ENCODE measurements at regions not wholly inside any gene's neighbourhood (a gene's known extent, or its start where the extent isn't known, plus 50 kb on each side); places are given as distances from the start of the nearest gene placed in this dataset.

GRCh38 chr4:53937918-53938317 lies 126.5 kb downstream of the CHIC2 start:
- CTCF ChIA-PET: interaction anchor here (1.4 kb wide), 1 partner anchor 296 kb away, joined by 4 read pairs; no protein-coding TSS in a partner anchor
- Histone ChIP-seq H3K36me3 (ENCODE audit: control insufficient read depth in 1 of 2, insufficient read depth in 2 of 2, low read length in 2 of 2) (no peaks in the 10 kb centered on the region), H3K4me2 (ENCODE audit: low read length) (peak overlapping the region; percentile 54), H3K27me3 (ENCODE audit: insufficient read depth, low read length) (no peaks in the 10 kb centered on the region), H4K20me1 (ENCODE audit: insufficient read depth) (no peaks in the 10 kb centered on the region), H3K4me1 (ENCODE audit: control insufficient read depth in 1 of 2, insufficient read depth in 2 of 2, low read length in 2 of 2) (peaks cover 16 to 26% of the 10 kb centered on the region in 2 experiments), H2AFZ (ENCODE audit: low read depth, low read length, poor library complexity, severe bottlenecking) (peak overlapping the region; percentile 5), H3K4me3 (replicated peaks in 1 of 2; ENCODE audit: low read depth in 1 of 2, low read length in 2 of 2) (no peak overlapping the region; a peak in 1 of 4 replicates), H3K9ac (ENCODE audit: low read length) (no peak overlapping the region), H3K27ac (ENCODE audit: low read depth, low read length) (peak overlapping the region; percentile 18; the same call in 1 of the 2 replicates), H3K9me2 (ENCODE audit: insufficient read depth) (no peaks in the 10 kb centered on the region), H3K9me3 (ENCODE audit: control insufficient read depth in 1 of 2, insufficient read depth in 1 of 2, low read depth in 1 of 2, low read length in 2 of 2) (no peaks in the 10 kb centered on the region), H3K79me2 (ENCODE audit: insufficient read depth, low read length) (no peaks in the 10 kb centered on the region)
- DNase-seq (ENCODE audit: low read depth, low spot score) (peak; percentile 74), ATAC-seq (peak; percentile 89)
- POLR2A ChIA-PET: no interaction called here
- intact Hi-C loops (cut with micrococcal nuclease): no loop called here
- RAD21 ChIA-PET (ENCODE audit: low non-redundant PET in 1 of 2, low total read pairs in 2 of 2, uncharacterized antibody in 2 of 2, unreplicated experiment in 2 of 2): no interaction called here
- TF ChIP-seq EGR1 (IDR thresholded peaks at IDR 0.05; ENCODE audit: low read depth) (peak; percentile 96), FOSL1 (IDR thresholded peaks at IDR 0.05; ENCODE audit: low read depth) (peak; percentile 83), CTCF (IDR thresholded peaks at IDR 0.05 in 2 of 3, conservative IDR thresholded peaks at IDR 0.05 in 1 of 3; ENCODE audit: borderline replicate concordance in 1 of 3, insufficient read depth in 1 of 3, low read depth in 2 of 3, low read length in 2 of 3) (no peak), CEBPB (IDR thresholded peaks at IDR 0.05; ENCODE audit: low read depth) (0 out of 2 replicates have a peak, but pooled peaks have one; percentile 32), SRF (IDR thresholded peaks at IDR 0.05; ENCODE audit: low read depth) (no peak; the same call in 1 of the 2 replicates), ZNF274 (IDR thresholded peaks at IDR 0.05; ENCODE audit: low read depth, low read length) (no peak), YY1 (IDR thresholded peaks at IDR 0.05; ENCODE audit: extremely low read depth, insufficient replicate concordance, low read depth, low read length) (peak; percentile 74), CBX3 (IDR thresholded peaks at IDR 0.05; ENCODE audit: low read depth) (peak; percentile 68; the same call in 1 of the 2 replicates), POLR2AphosphoS5 (IDR thresholded peaks at IDR 0.05; ENCODE audit: low read depth, low read length) (no peak), ZBTB33 (IDR thresholded peaks at IDR 0.05; ENCODE audit: extremely low read depth, insufficient replicate concordance, low read length) (no peak), JUND (IDR thresholded peaks at IDR 0.05) (peak; percentile 84), MAX (IDR thresholded peaks at IDR 0.05) (peak; percentile 51), SP1 (IDR thresholded peaks at IDR 0.05; ENCODE audit: low read depth) (peak; percentile 80)
- BruUV-seq (replicated peaks): no TSS peak

Data from HCT116 (cell line).